ENCODE measurements at regions not wholly inside any gene's neighbourhood (a gene's known extent, or its start where the extent isn't known, plus 50 kb on each side); places are given as distances from the start of the nearest gene placed in this dataset.

GRCh38 chr9:135010586-135010860, 76.9 kb upstream of the OLFM1 start:
- H3K79me2 ChIP-seq (ENCODE audit: insufficient read depth, low read length), result no peaks in the 10 kb centered on the region
- no peak for FAIRE-seq
- H3K9me3 Mint-ChIP-seq (ENCODE audit: unreplicated experiment), result peaks cover under 1% of the 10 kb centered on the region

DNA sequence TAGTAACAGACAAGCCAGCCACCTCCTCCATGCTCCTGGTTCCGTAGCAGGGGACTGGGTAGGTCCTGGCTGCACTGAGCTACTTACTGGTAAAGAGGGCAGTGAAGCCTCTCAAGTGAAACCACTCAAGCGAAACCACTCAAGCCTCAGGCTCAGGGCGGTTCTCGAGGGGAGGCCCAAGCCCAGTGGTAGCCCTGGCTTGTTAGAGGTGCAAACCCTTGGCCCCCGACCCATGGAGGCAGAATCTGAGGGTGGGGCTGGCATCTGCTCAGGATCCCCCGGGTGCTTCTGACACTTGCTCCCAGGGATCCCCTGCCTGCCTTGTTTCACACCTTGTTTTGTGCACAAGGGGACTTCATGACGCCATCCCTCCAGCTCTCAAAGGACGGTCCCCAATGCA, 76.5 kb upstream of the OLFM1 start:
- Histone ChIP-seq H3K27ac (ENCODE audit: low read depth, low read length) (no peak overlapping the region), H3K9ac (ENCODE audit: low read length) (no peak overlapping the region), H3K27me3 (ENCODE audit: insufficient read depth, low read length) (no peaks in the 10 kb centered on the region), H3K4me1 (ENCODE audit: insufficient read depth, low read length) (no peaks in the 10 kb centered on the region), H3K36me3 (ENCODE audit: insufficient read depth, low read length) (no peaks in the 10 kb centered on the region), H2AFZ (ENCODE audit: low read depth, low read length) (no peak overlapping the region), H3K79me2 (ENCODE audit: insufficient read depth, low read length) (no peaks in the 10 kb centered on the region), H3K9me3 (ENCODE audit: insufficient read depth, low read depth, low read length) (no peaks in the 10 kb centered on the region), H3K4me3 (ENCODE audit: insufficient read depth, low read depth, low read length) (no peak overlapping the region), H4K20me1 (ENCODE audit: insufficient read depth, low read length) (no peaks in the 10 kb centered on the region), H3K4me2 (ENCODE audit: low read length) (no peak overlapping the region)
- no peak for TF ChIP-seq EZH2 (IDR thresholded peaks at IDR 0.05; ENCODE audit: insufficient read depth, low read length)
- TF ChIP-seq, protein P1, sequence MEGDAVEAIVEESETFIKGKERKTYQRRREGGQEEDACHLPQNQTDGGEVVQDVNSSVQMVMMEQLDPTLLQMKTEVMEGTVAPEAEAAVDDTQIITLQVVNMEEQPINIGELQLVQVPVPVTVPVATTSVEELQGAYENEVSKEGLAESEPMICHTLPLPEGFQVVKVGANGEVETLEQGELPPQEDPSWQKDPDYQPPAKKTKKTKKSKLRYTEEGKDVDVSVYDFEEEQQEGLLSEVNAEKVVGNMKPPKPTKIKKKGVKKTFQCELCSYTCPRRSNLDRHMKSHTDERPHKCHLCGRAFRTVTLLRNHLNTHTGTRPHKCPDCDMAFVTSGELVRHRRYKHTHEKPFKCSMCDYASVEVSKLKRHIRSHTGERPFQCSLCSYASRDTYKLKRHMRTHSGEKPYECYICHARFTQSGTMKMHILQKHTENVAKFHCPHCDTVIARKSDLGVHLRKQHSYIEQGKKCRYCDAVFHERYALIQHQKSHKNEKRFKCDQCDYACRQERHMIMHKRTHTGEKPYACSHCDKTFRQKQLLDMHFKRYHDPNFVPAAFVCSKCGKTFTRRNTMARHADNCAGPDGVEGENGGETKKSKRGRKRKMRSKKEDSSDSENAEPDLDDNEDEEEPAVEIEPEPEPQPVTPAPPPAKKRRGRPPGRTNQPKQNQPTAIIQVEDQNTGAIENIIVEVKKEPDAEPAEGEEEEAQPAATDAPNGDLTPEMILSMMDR (IDR thresholded peaks at IDR 0.05; ENCODE audit: insufficient read depth, low read depth, low read length), result no peak
- Mint-ChIP-seq H3K4me1 (ENCODE audit: low read depth, unreplicated experiment) (no peaks in the 10 kb centered on the region), H3K27ac (ENCODE audit: unreplicated experiment) (no peak overlapping the region), H3K27me3 (ENCODE audit: low read depth, unreplicated experiment) (peaks cover 36% of the 10 kb centered on the region), H3K36me3 (ENCODE audit: low read depth, unreplicated experiment) (no peaks in the 10 kb centered on the region), H3K4me3 (ENCODE audit: unreplicated experiment) (no peak overlapping the region), H3K9me3 (ENCODE audit: unreplicated experiment) (peaks cover 2% of the 10 kb centered on the region)
- FAIRE-seq, result no peak
- no peak for DNase-seq (ENCODE audit: low read depth)

More at GRCh38 chr9:135010586-135010860, 76.9 kb upstream of the OLFM1 start:
- H4K20me1 ChIP-seq (ENCODE audit: insufficient read depth, low read length), result no peaks in the 10 kb centered on the region
- no peak overlapping the region for H3K4me2 ChIP-seq (ENCODE audit: low read length)
- TF ChIP-seq EZH2 (IDR thresholded peaks at IDR 0.05; ENCODE audit: insufficient read depth, low read length), result no peak
- TF ChIP-seq, protein P1 (IDR thresholded peaks at IDR 0.05; ENCODE audit: insufficient read depth, low read depth, low read length), result no peak
- no peaks in the 10 kb centered on the region for H3K36me3 Mint-ChIP-seq (ENCODE audit: low read depth, unreplicated experiment)
- DNase-seq (ENCODE audit: low read depth), result no peak
- H3K27ac Mint-ChIP-seq (ENCODE audit: unreplicated experiment), result no peak overlapping the region
- H3K4me1 ChIP-seq (ENCODE audit: insufficient read depth, low read length), result no peaks in the 10 kb centered on the region
- H3K4me3 ChIP-seq (ENCODE audit: insufficient read depth, low read depth, low read length), result no peak overlapping the region
- no peaks in the 10 kb centered on the region for H3K9me3 ChIP-seq (ENCODE audit: insufficient read depth, low read depth, low read length)
- H3K27me3 ChIP-seq (ENCODE audit: insufficient read depth, low read length), result no peaks in the 10 kb centered on the region
- H3K27ac ChIP-seq (ENCODE audit: low read depth, low read length), result no peak overlapping the region
- no peak overlapping the region for H3K9ac ChIP-seq (ENCODE audit: low read length)
- no peak overlapping the region for H3K4me3 Mint-ChIP-seq (ENCODE audit: unreplicated experiment)
- H2AFZ ChIP-seq (ENCODE audit: low read depth, low read length), result no peak overlapping the region
- no peaks in the 10 kb centered on the region for H3K4me1 Mint-ChIP-seq (ENCODE audit: low read depth, unreplicated experiment)
- no peaks in the 10 kb centered on the region for H3K36me3 ChIP-seq (ENCODE audit: insufficient read depth, low read length)
- H3K27me3 Mint-ChIP-seq (ENCODE audit: low read depth, unreplicated experiment), result peaks cover 32% of the 10 kb centered on the region

- Histone ChIP-seq H3K27me3 (ENCODE audit: insufficient read depth, low read length) (no peaks in the 10 kb centered on the region), H3K4me1 (ENCODE audit: insufficient read depth, low read length) (no peaks in the 10 kb centered on the region), H3K4me2 (ENCODE audit: low read length) (no peak overlapping the region), H4K20me1 (ENCODE audit: insufficient read depth, low read length) (no peaks in the 10 kb centered on the region), H3K27ac (ENCODE audit: low read depth, low read length) (no peak overlapping the region), H2AFZ (ENCODE audit: low read depth, low read length) (no peak overlapping the region), H3K4me3 (ENCODE audit: insufficient read depth, low read depth, low read length) (no peak overlapping the region), H3K36me3 (ENCODE audit: insufficient read depth, low read length) (no peaks in the 10 kb centered on the region), H3K9ac (ENCODE audit: low read length) (no peak overlapping the region), H3K9me3 (ENCODE audit: insufficient read depth, low read depth, low read length) (no peaks in the 10 kb centered on the region), H3K79me2 (ENCODE audit: insufficient read depth, low read length) (no peaks in the 10 kb centered on the region)
- TF ChIP-seq, protein P1 (IDR thresholded peaks at IDR 0.05; ENCODE audit: insufficient read depth, low read depth, low read length), result no peak
- TF ChIP-seq EZH2 (IDR thresholded peaks at IDR 0.05; ENCODE audit: insufficient read depth, low read length), result no peak
- Mint-ChIP-seq H3K4me1 (ENCODE audit: low read depth, unreplicated experiment) (no peaks in the 10 kb centered on the region), H3K9me3 (ENCODE audit: unreplicated experiment) (peaks cover 2% of the 10 kb centered on the region), H3K36me3 (ENCODE audit: low read depth, unreplicated experiment) (no peaks in the 10 kb centered on the region), H3K27ac (ENCODE audit: unreplicated experiment) (no peak overlapping the region), H3K4me3 (ENCODE audit: unreplicated experiment) (no peak overlapping the region), H3K27me3 (ENCODE audit: low read depth, unreplicated experiment) (peaks cover 42% of the 10 kb centered on the region)
- DNase-seq (ENCODE audit: low read depth) (no peak), FAIRE-seq (no peak)
Observed at GRCh38 chr9:135012166-135012565, 75.3 kb upstream of the OLFM1 start.
